ENCODE measurements at regions not wholly inside any gene's neighbourhood (a gene's known extent, or its start where the extent isn't known, plus 50 kb on each side); places are given as distances from the start of the nearest gene placed in this dataset.
"Not testable (repeated sequence)": the region's sequence is repeated elsewhere in the genome, so short reads cannot be mapped to it uniquely, and the experiment has no call there.

GRCh38 chr3:86451749-86452148 lies 539.2 kb downstream of the VGLL3 start:
- Histone ChIP-seq H3K27ac (ENCODE audit: low read depth, low read length, severe bottlenecking) (no peak overlapping the region), H3K36me3 (ENCODE audit: control insufficient read depth, insufficient read depth, low read length) (no peaks in the 10 kb centered on the region), H3K4me1 (ENCODE audit: control insufficient read depth, insufficient read depth, low read length, poor library complexity, severe bottlenecking) (no peaks in the 10 kb centered on the region), H3K4me3 (ENCODE audit: extremely low read depth, insufficient read depth, low read length, poor library complexity, severe bottlenecking) (no peak overlapping the region), H3K9me3 (ENCODE audit: control insufficient read depth, low read length) (no peaks in the 10 kb centered on the region)
- 78 to 93% methylated on average over 1 to 2 of the region's 3 CpGs for WGBS, 2 experiments (ENCODE audit: insufficient coverage in 2 of 2)

- WGBS, 2 experiments (ENCODE audit: insufficient coverage in 2 of 2): 83 to 86% methylated on average over 1 to 2 of the region's 3 CpGs
- no peaks in the 10 kb centered on the region for H3K9me3 ChIP-seq (ENCODE audit: control insufficient read depth, low read length)
- no peak overlapping the region for H3K27ac ChIP-seq (ENCODE audit: low read depth, low read length, severe bottlenecking)
- no peaks in the 10 kb centered on the region for H3K4me1 ChIP-seq (ENCODE audit: control insufficient read depth, insufficient read depth, low read length, poor library complexity, severe bottlenecking)
- no peak overlapping the region for H3K4me3 ChIP-seq (ENCODE audit: extremely low read depth, insufficient read depth, low read length, poor library complexity, severe bottlenecking)
- H3K36me3 ChIP-seq (ENCODE audit: control insufficient read depth, insufficient read depth, low read length): no peaks in the 10 kb centered on the region
These were observed 552.4 kb downstream of the VGLL3 start for GRCh38 chr3:86438544-86438943.

- Histone ChIP-seq H3K9me3 (ENCODE audit: control insufficient read depth, low read length) (no peaks in the 10 kb centered on the region), H3K36me3 (ENCODE audit: control insufficient read depth, insufficient read depth, low read length) (no peaks in the 10 kb centered on the region)
- 83% methylated on average over 2 of the region's 2 CpGs; no CpG with 5 or more reads in 1 of the 2 experiments for WGBS, 2 experiments (ENCODE audit: insufficient coverage in 2 of 2)
These were observed 563.6 kb downstream of the VGLL3 start for GRCh38 chr3:86427343-86427742.

DNA sequence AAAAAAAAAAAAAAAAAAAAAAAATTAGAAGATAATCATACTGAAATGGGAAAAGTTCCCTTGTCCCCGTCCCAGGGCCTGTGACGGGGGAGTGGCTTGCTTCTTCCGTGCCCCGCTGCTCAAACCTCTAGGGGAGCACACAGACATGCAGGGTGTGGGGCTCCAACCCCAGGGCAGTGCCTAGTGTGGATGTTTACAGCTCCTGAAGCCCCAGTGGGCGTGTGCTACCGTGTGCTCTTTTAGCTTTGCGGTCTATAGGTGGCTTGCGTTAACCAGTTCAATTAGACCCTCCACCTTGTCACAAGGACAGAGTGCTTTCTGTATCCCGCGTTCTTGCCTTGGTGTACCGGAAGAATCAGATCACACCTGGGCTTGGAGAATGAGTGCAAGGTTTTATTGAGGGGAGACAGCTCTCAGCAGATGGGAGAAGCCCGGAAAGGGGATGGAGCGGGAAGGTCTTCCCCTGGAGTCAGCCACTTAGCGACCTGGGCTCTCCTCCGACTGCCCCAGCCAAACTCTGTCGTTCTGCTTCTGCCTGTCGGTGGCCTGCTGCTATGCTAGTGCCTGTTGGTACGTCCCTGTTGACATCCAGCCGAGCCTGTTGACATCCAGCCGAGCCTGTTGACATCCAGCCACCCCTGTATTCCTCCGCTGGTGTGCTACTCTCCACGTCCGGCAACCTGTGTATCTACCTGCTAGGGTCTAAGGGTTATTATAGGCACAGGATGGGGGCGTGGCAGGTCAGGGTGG lies 569.8 kb downstream of the VGLL3 start:
- 89 to 90% methylated on average over 20 to 22 of the region's 24 CpGs for WGBS, 2 experiments (ENCODE audit: insufficient coverage in 2 of 2)
- H3K9me3 ChIP-seq (ENCODE audit: control insufficient read depth, low read length): no peaks in the 10 kb centered on the region
- no peak overlapping the region for H3K4me3 ChIP-seq (ENCODE audit: extremely low read depth, insufficient read depth, low read length, poor library complexity, severe bottlenecking)
- no peaks in the 10 kb centered on the region for H3K36me3 ChIP-seq (ENCODE audit: control insufficient read depth, insufficient read depth, low read length)
- no peak overlapping the region for H3K27ac ChIP-seq (ENCODE audit: low read depth, low read length, severe bottlenecking)
- H3K4me1 ChIP-seq (ENCODE audit: control insufficient read depth, insufficient read depth, low read length, poor library complexity, severe bottlenecking): no peaks in the 10 kb centered on the region

More at GRCh38 chr3:86427343-86427742, 563.6 kb downstream of the VGLL3 start:
- no peak overlapping the region for H3K27ac ChIP-seq (ENCODE audit: low read depth, low read length, severe bottlenecking)
- H3K4me3 ChIP-seq (ENCODE audit: extremely low read depth, insufficient read depth, low read length, poor library complexity, severe bottlenecking): no peak overlapping the region
- H3K4me1 ChIP-seq (ENCODE audit: control insufficient read depth, insufficient read depth, low read length, poor library complexity, severe bottlenecking): no peaks in the 10 kb centered on the region

DNA sequence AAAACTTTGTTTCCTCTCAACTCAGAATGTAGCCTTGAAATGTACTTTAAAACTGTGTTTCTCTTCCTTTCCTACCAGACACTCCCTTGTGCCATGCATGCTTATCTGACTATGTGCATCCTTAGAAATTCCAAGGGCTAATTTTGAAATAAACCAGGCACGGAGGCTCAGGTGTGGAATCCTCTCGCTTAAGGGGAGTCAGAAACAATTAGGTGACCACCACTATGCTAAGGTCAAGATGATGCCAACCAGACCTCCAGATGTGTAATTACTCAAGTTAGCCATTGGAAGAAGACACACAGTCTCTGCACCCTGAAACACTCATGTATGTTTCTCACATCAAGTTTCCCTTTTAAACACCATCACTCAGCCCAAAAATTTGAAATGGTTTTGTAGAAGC lies 572.1 kb downstream of the VGLL3 start:
- H3K4me3 ChIP-seq (ENCODE audit: extremely low read depth, insufficient read depth, low read length, poor library complexity, severe bottlenecking): no peak overlapping the region
- no peak overlapping the region for H3K27ac ChIP-seq (ENCODE audit: low read depth, low read length, severe bottlenecking)
- no peaks in the 10 kb centered on the region for H3K9me3 ChIP-seq (ENCODE audit: control insufficient read depth, low read length)
- 83 to 89% methylated on average over 1 to 2 of the region's 2 CpGs for WGBS, 2 experiments (ENCODE audit: insufficient coverage in 2 of 2)
- H3K36me3 ChIP-seq (ENCODE audit: control insufficient read depth, insufficient read depth, low read length): no peaks in the 10 kb centered on the region
- H3K4me1 ChIP-seq (ENCODE audit: control insufficient read depth, insufficient read depth, low read length, poor library complexity, severe bottlenecking): no peaks in the 10 kb centered on the region

DNA sequence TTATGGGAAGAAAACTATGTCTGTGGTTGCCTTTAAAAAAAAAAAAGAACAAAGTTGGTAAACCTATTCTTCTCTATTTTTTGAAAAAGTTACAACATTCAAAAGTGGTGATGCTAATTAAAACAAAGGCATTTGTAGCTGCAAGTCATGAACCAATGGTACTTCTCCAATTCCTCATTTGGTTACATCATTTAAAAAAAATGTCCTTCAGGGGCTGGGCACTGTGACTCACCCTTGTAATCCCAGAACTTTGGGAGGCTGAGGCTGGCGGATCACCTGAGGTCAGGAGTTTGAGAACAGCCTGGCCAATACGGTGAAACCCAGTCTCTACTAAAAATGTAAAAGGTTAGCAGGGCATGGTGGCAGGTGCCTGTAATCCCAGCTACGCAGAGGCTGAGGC lies 574.6 kb downstream of the VGLL3 start:
- H3K4me3 ChIP-seq (ENCODE audit: extremely low read depth, insufficient read depth, low read length, poor library complexity, severe bottlenecking): no peak overlapping the region
- WGBS, 2 experiments (ENCODE audit: insufficient coverage in 2 of 2): 77 to 93% methylated on average over 3 of the region's 3 CpGs
- no peaks in the 10 kb centered on the region for H3K9me3 ChIP-seq (ENCODE audit: control insufficient read depth, low read length)
- H3K27ac ChIP-seq (ENCODE audit: low read depth, low read length, severe bottlenecking): no peak overlapping the region
- H3K4me1 ChIP-seq (ENCODE audit: control insufficient read depth, insufficient read depth, low read length, poor library complexity, severe bottlenecking): no peaks in the 10 kb centered on the region
- no peaks in the 10 kb centered on the region for H3K36me3 ChIP-seq (ENCODE audit: control insufficient read depth, insufficient read depth, low read length)

DNA sequence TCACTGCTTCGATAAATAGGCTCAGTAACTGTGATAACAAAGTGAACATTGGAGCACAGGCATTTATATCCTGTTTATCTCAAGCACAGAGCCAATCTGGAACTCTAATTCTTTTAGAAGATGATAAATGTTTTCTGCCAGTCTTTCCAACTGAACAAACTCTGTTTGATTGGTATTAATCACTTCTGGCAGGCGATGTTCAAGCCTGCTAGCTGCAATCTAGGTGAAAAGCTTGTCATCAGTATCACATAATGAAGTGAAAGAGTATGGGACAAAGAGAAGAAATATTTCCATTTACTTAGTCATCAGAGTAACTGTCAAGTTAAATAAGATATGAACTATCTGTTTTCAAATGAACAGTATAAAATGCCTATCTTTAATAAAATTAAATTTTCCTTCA lies 577.3 kb downstream of the VGLL3 start:
- H3K4me1 ChIP-seq (ENCODE audit: control insufficient read depth, insufficient read depth, low read length, poor library complexity, severe bottlenecking): no peaks in the 10 kb centered on the region
- no peaks in the 10 kb centered on the region for H3K36me3 ChIP-seq (ENCODE audit: control insufficient read depth, insufficient read depth, low read length)
- no peak overlapping the region for H3K27ac ChIP-seq (ENCODE audit: low read depth, low read length, severe bottlenecking)
- WGBS, 2 experiments (ENCODE audit: insufficient coverage in 2 of 2): 100% methylated on average over 1 of the region's 2 CpGs; no CpG with 5 or more reads in 1 of the 2 experiments
- no peaks in the 10 kb centered on the region for H3K9me3 ChIP-seq (ENCODE audit: control insufficient read depth, low read length)
- no peak overlapping the region for H3K4me3 ChIP-seq (ENCODE audit: extremely low read depth, insufficient read depth, low read length, poor library complexity, severe bottlenecking)

DNA sequence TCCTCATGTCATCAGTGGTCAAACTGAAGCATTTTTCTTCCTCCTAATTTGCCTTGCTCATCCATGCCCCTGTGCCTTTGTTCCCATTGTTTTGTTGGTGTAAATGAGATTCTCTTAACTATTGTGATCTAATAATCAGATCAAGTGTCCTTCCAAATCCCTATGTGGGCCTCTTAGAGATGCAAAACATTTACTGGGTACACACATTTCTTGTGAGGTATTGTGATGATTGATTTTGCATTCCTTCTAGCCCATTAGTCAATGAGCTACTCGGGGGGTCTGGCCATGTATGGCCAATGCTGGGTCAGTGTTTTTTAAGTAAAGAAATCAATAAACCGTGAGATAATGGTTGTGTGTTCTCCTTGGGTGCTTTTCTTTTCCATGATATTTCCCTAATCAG lies 580.4 kb downstream of the VGLL3 start:
- Histone ChIP-seq H3K36me3 (ENCODE audit: control insufficient read depth, insufficient read depth, low read length) (no peaks in the 10 kb centered on the region), H3K4me1 (ENCODE audit: control insufficient read depth, insufficient read depth, low read length, poor library complexity, severe bottlenecking) (no peaks in the 10 kb centered on the region), H3K4me3 (ENCODE audit: extremely low read depth, insufficient read depth, low read length, poor library complexity, severe bottlenecking) (no peak overlapping the region), H3K9me3 (ENCODE audit: control insufficient read depth, low read length) (no peaks in the 10 kb centered on the region), H3K27ac (ENCODE audit: low read depth, low read length, severe bottlenecking) (no peak overlapping the region)
- WGBS, 2 experiments (ENCODE audit: insufficient coverage in 2 of 2): 40% methylated on average over 1 of the region's 2 CpGs; no CpG with 5 or more reads in 1 of the 2 experiments

- not testable (repeated sequence) for H3K9me3 ChIP-seq (ENCODE audit: control insufficient read depth, low read length); H3K4me3 ChIP-seq (ENCODE audit: extremely low read depth, insufficient read depth, low read length, poor library complexity, severe bottlenecking); H3K36me3 ChIP-seq (ENCODE audit: control insufficient read depth, insufficient read depth, low read length); H3K27ac ChIP-seq (ENCODE audit: low read depth, low read length, severe bottlenecking); H3K4me1 ChIP-seq (ENCODE audit: control insufficient read depth, insufficient read depth, low read length, poor library complexity, severe bottlenecking)
- 80 to 90% methylated on average over 2 to 3 of the region's 5 CpGs for WGBS, 2 experiments (ENCODE audit: insufficient coverage in 2 of 2)
These were observed 601.2 kb downstream of the VGLL3 start for GRCh38 chr3:86389759-86390158.

DNA sequence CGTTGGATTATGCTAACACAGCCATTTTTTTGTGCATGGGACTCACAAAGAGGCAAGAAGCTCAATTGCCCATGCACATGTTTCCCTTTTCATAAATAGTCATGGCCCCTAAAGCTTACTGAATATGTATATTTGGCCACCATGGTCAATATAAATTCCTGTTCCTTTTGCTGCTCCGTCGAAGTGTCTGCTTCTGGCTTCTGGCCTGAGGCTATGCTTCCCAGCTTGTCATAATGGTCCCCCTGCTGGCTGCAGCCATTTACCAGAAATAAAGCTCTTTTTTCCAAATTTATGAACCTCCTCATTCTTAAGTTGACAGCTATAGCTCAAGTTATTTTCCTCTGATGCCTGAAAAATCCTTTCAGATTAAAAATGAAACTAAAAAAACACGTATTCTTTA lies 602.1 kb downstream of the VGLL3 start:
- H3K9me3 ChIP-seq (ENCODE audit: control insufficient read depth, low read length): no peaks in the 10 kb centered on the region
- H3K4me1 ChIP-seq (ENCODE audit: control insufficient read depth, insufficient read depth, low read length, poor library complexity, severe bottlenecking): no peaks in the 10 kb centered on the region
- no peak overlapping the region for H3K27ac ChIP-seq (ENCODE audit: low read depth, low read length, severe bottlenecking)
- no peak overlapping the region for H3K4me3 ChIP-seq (ENCODE audit: extremely low read depth, insufficient read depth, low read length, poor library complexity, severe bottlenecking)
- no peaks in the 10 kb centered on the region for H3K36me3 ChIP-seq (ENCODE audit: control insufficient read depth, insufficient read depth, low read length)
- 59 to 63% methylated on average over 3 to 4 of the region's 4 CpGs for WGBS, 2 experiments (ENCODE audit: insufficient coverage in 2 of 2)

DNA sequence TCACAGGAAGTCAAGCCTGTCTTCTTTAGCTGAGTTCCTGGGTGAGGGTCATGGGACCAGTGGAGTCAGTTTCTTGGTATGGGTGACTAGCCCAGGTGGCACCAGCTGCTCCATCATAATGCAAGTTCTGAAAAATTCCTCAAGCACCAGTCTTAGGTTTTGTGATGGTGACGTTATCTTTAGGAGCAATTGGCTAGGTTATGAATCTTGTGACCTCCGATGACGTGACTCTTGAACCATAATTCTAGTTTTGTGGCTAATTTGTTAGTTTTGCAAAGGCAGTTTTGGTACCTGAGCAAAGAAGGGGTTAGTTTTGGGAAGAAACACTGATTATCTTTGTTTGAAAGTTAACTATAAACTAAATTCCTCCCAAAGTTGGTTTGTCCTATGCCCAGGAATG lies 608.4 kb downstream of the VGLL3 start:
- H3K4me3 ChIP-seq (ENCODE audit: extremely low read depth, insufficient read depth, low read length, poor library complexity, severe bottlenecking): no peak overlapping the region
- no peaks in the 10 kb centered on the region for H3K9me3 ChIP-seq (ENCODE audit: control insufficient read depth, low read length)
- H3K36me3 ChIP-seq (ENCODE audit: control insufficient read depth, insufficient read depth, low read length): no peaks in the 10 kb centered on the region
- H3K27ac ChIP-seq (ENCODE audit: low read depth, low read length, severe bottlenecking): no peak overlapping the region
- 93 to 100% methylated on average over 3 of the region's 3 CpGs for WGBS, 2 experiments (ENCODE audit: insufficient coverage in 2 of 2)
- H3K4me1 ChIP-seq (ENCODE audit: control insufficient read depth, insufficient read depth, low read length, poor library complexity, severe bottlenecking): no peaks in the 10 kb centered on the region

Measured in mesodermal cell (in vitro differentiated cells).